HG02938 (cell line): ENCODE measurements at regions not wholly inside any gene's neighbourhood (a gene's known extent, or its start where the extent isn't known, plus 50 kb on each side); places are given as distances from the start of the nearest gene placed in this dataset.

Experiments
- ATAC-seq: cut with Tn5 transposase; IDR thresholded peaks from one replicate; pipeline ENCODE4 v1.9.1; 2021; ENCODE audit warnings: mild to moderate bottlenecking, moderate library complexity; ENCODE audit not compliant: unreplicated experiment

GRCh38 chr13:79679334-79679733 is 198.4 kb downstream of the NDFIP2 start:
- peak; percentile 81 for ATAC-seq

- ATAC-seq = no peak
Observed at GRCh38 chr13:79678100-79678499, 197.1 kb downstream of the NDFIP2 start.

- ATAC-seq = no peak
Observed at GRCh38 chr13:79675931-79676660, 195.1 kb downstream of the NDFIP2 start.

- ATAC-seq = no peak
Observed at GRCh38 chr13:79674765-79675515, 194.0 kb downstream of the NDFIP2 start.

GRCh38 chr13:79673993-79674377 is 193.0 kb downstream of the NDFIP2 start:
- no peak for ATAC-seq

- no peak for ATAC-seq
Observed at GRCh38 chr13:79673310-79673992, 192.5 kb downstream of the NDFIP2 start.

GRCh38 chr13:79671420-79671819 is 190.5 kb downstream of the NDFIP2 start:
- ATAC-seq = no peak

- no peak for ATAC-seq
Observed at GRCh38 chr13:79668201-79668752, 187.3 kb downstream of the NDFIP2 start.

GRCh38 chr13:79667771-79668170 is 186.8 kb downstream of the NDFIP2 start:
- ATAC-seq = no peak

GRCh38 chr13:79663977-79664636 is 183.2 kb downstream of the NDFIP2 start:
- no peak for ATAC-seq

- ATAC-seq = no peak
Observed at GRCh38 chr13:79663435-79663834, 182.5 kb downstream of the NDFIP2 start.

GRCh38 chr13:79662882-79663281 is 181.9 kb downstream of the NDFIP2 start:
- ATAC-seq = no peak

- peak; percentile 72 for ATAC-seq
Observed at GRCh38 chr13:79660361-79660760, 179.4 kb downstream of the NDFIP2 start.

- ATAC-seq = no peak
Observed at GRCh38 chr13:79659121-79659521, 178.2 kb downstream of the NDFIP2 start.

- ATAC-seq = no peak
Observed at GRCh38 chr13:79658333-79658975, 177.5 kb downstream of the NDFIP2 start.

- no peak for ATAC-seq
Observed at GRCh38 chr13:79655509-79655908, 174.6 kb downstream of the NDFIP2 start.

GRCh38 chr13:79654520-79654919 is 173.6 kb downstream of the NDFIP2 start:
- no peak for ATAC-seq

GRCh38 chr13:79650688-79651087 is 169.7 kb downstream of the NDFIP2 start:
- ATAC-seq = no peak

GRCh38 chr13:79648191-79648590 is 167.2 kb downstream of the NDFIP2 start:
- no peak for ATAC-seq

- ATAC-seq = no peak
Observed at GRCh38 chr13:79647533-79647932, 166.6 kb downstream of the NDFIP2 start.
